B cell (primary cell): ENCODE measurements at regions not wholly inside any gene's neighbourhood (a gene's known extent, or its start where the extent isn't known, plus 50 kb on each side); places are given as distances from the start of the nearest gene placed in this dataset.

Experiments used
- ATAC-seq: fragments of 200-7000 bp; cut with Tn5 transposase; one replicate; pipeline ENCODE4 v1.10.0; 2021; ENCODE audit warnings: low read depth, mild to moderate bottlenecking, moderate number of reproducible peaks, moderate library complexity
- CTCF ChIA-PET: fragments of 350-600 bp; sonication (Branson Sonifier 250); formaldehyde crosslinking; loops from one replicate; lab custom pipeline; 2021; ENCODE audit warnings: antibody characterized with exemption, inconsistent platforms; lab: Charles Lee
- POLR2A ChIA-PET: fragments of 350-600 bp; sonication (Branson Sonifier 250); formaldehyde crosslinking; loops from one replicate; lab custom pipeline; 2021; ENCODE audit warnings: antibody characterized with exemption; lab: Charles Lee
- DNase-seq: peaks from one replicate; pipeline ENCODE4 v3.0.0; 2013
- H2AFZ ChIP-seq: 2 replicates; pipeline ENCODE4 v1.6.1; 2012; ENCODE audit warnings: mild to moderate bottlenecking, low read depth, low read length; ENCODE audit not compliant: insufficient read depth, poor library complexity, severe bottlenecking
- H3K27ac ChIP-seq, 2 donors: 1 replicate in 1 of 2; 2 replicates in 1 of 2; pipeline ENCODE4 v1.5.1; 2012 to 2013; ENCODE audit warnings: low read length in 2 of 2, mild to moderate bottlenecking in 2 of 2, moderate library complexity in 1 of 2
- H3K27me3 ChIP-seq, 4 experiments: fragments of 200-600 bp in 1 of 4; sonication (generic) in 1 of 4; replicated peaks in 1 of 4; 1 replicate in 2 of 4; 2 replicates in 2 of 4; pipeline versions ENCODE4 v1.6.1 to v1.7.0; 2013 to 2016; ENCODE audit warnings: low read length in 3 of 4, mild to moderate bottlenecking in 2 of 4, mixed read lengths in 1 of 4, moderate library complexity in 1 of 4; ENCODE audit not compliant: insufficient read depth in 4 of 4, control insufficient read depth in 3 of 4; ENCODE audit errors: control extremely low read depth in 1 of 4
- H3K36me3 ChIP-seq, 2 experiments: replicated peaks in 1 of 2; 1 replicate in 1 of 2; 2 replicates in 1 of 2; pipeline versions ENCODE4 v1.6.1 to v1.7.1; 2013; ENCODE audit warnings: low read length in 1 of 2; ENCODE audit not compliant: insufficient read depth in 2 of 2, control insufficient read depth in 1 of 2; ENCODE audit errors: control extremely low read depth in 1 of 2, extremely low read depth in 1 of 2
- H3K4me1 ChIP-seq, 2 donors: fragments of 200-600 bp in 1 of 2; sonication (generic) in 1 of 2; 1 replicate in 1 of 2; 2 replicates in 1 of 2; pipeline versions ENCODE4 v1.5.1 to v1.6.1; 2013 to 2017; ENCODE audit warnings: low read length in 2 of 2; ENCODE audit not compliant: control insufficient read depth in 2 of 2, insufficient read depth in 2 of 2
- H3K4me2 ChIP-seq: replicated peaks from 2 replicates; pipeline ENCODE3; 2012; ENCODE audit warnings: mild to moderate bottlenecking, low read depth, low read length; ENCODE audit not compliant: poor library complexity, severe bottlenecking
- H3K4me3 ChIP-seq, 5 experiments: fragments of 200-600 bp in 1 of 5; sonication (generic) in 1 of 5; 1 replicate in 3 of 5; 2 replicates in 2 of 5; pipeline versions ENCODE4 v1.5.1 to v1.7.0; 2011 to 2016; ENCODE audit warnings: low read length in 4 of 5, mild to moderate bottlenecking in 4 of 5, low read depth in 2 of 5, control low read depth in 1 of 5, moderate library complexity in 1 of 5; ENCODE audit not compliant: insufficient read depth in 1 of 5; ENCODE audit errors: control extremely low read depth in 1 of 5, extremely low read depth in 1 of 5
- H3K79me2 ChIP-seq: fragments of 200-600 bp; sonication (generic); one replicate; pipeline ENCODE4 v1.6.0; 2016; ENCODE audit warnings: low read length; ENCODE audit not compliant: control insufficient read depth, insufficient read depth
- H3K9ac ChIP-seq: fragments of 200-600 bp; sonication (generic); 2 replicates; pipeline ENCODE4 v1.6.1; 2017; ENCODE audit warnings: mild to moderate bottlenecking, low read length, moderate library complexity
- H3K9me3 ChIP-seq, 3 donors: one replicate each; pipeline versions ENCODE4 v1.6.1 to v1.7.1; 2013; ENCODE audit warnings: low read length in 2 of 3; ENCODE audit not compliant: control insufficient read depth in 2 of 3, insufficient read depth in 1 of 3; ENCODE audit errors: control extremely low read depth in 1 of 3
- H4K20me1 ChIP-seq: 2 replicates; pipeline ENCODE4 v1.6.0; 2012; ENCODE audit warnings: mild to moderate bottlenecking, low read length; ENCODE audit not compliant: insufficient read depth, control insufficient read depth, poor library complexity, severe bottlenecking
- H3K27ac Mint-ChIP-seq: one replicate; pipeline ENCODE4 v1.8.0; 2021; ENCODE audit warnings: mixed read lengths
- H3K27me3 Mint-ChIP-seq: one replicate; pipeline ENCODE4 v1.8.0; 2021; ENCODE audit warnings: mixed read lengths
- H3K4me1 Mint-ChIP-seq: one replicate; pipeline ENCODE4 v1.8.0; 2021; ENCODE audit warnings: mixed read lengths
- H3K4me3 Mint-ChIP-seq: one replicate; pipeline ENCODE4 v1.8.0; 2021; ENCODE audit warnings: mixed read lengths
- H3K9me3 Mint-ChIP-seq: one replicate; pipeline ENCODE4 v1.8.0; 2022; ENCODE audit warnings: mixed read lengths; ENCODE audit not compliant: insufficient read depth
- CTCF ChIP-seq: fragments of 200-600 bp; IDR thresholded peaks from one replicate; pipeline ENCODE4 v1.8.0; 2022; ENCODE audit warnings: antibody characterized with exemption, mild to moderate bottlenecking
- EZH2 ChIP-seq: IDR thresholded peaks from 2 replicates; pipeline ENCODE4 v1.6.1; 2012; ENCODE audit warnings: borderline replicate concordance, low read depth, mild to moderate bottlenecking, moderate library complexity, low read length; ENCODE audit not compliant: insufficient read depth, poor library complexity, severe bottlenecking
- WGBS: methylation state at CpG from one replicate; pipeline ENCODE4 v1.1.5; 2013; ENCODE audit warnings: missing lambda C conversion rate; ENCODE audit not compliant: insufficient coverage; 5-methylcytosine and 5-hydroxymethylcytosine counted together
- intact Hi-C: fragments of 100-400 bp; cut with micrococcal nuclease; formaldehyde crosslinking; loops from one replicate; pipeline ENCODE4 v1.10.0; 2022

GRCh38 chr3:72537448-72537847 lies 310.8 kb downstream of the SHQ1 start:
- H4K20me1 ChIP-seq = no peaks in the 10 kb centered on the region
- POLR2A ChIA-PET = no interaction called here
- DNase-seq (no peak), ATAC-seq (no peak)
- no peak overlapping the region for H3K4me2 ChIP-seq
- H3K36me3 ChIP-seq = no peaks in the 10 kb centered on the region
- H3K9ac ChIP-seq = no peak overlapping the region
- intact Hi-C loops = no loop called here
- no peaks in the 10 kb centered on the region for H3K79me2 ChIP-seq
- Mint-ChIP-seq H3K27me3 (peaks cover 11% of the 10 kb centered on the region), H3K9me3 (no peaks in the 10 kb centered on the region), H3K4me1 (peaks cover 21% of the 10 kb centered on the region), H3K27ac (no peak overlapping the region), H3K4me3 (no peak overlapping the region)
- no peak overlapping the region for H3K4me3 ChIP-seq
- 98% methylated on average over 6 of the region's 6 CpGs for WGBS
- no peak for TF ChIP-seq EZH2
- no peak for TF ChIP-seq CTCF
- CTCF ChIA-PET = no interaction called here
- peaks cover 0 to 8% (median 5%) of the 10 kb centered on the region in 3 donors for H3K9me3 ChIP-seq
- H3K27me3 ChIP-seq = peaks cover 0 to 11% (median 3%) of the 10 kb centered on the region in 4 experiments
- H3K27ac ChIP-seq = no peak overlapping the region
- H2AFZ ChIP-seq = no peak overlapping the region
- H3K4me1 ChIP-seq = peaks cover 6 to 9% of the 10 kb centered on the region in 2 donors

- 94% methylated on average over 7 of the region's 8 CpGs for WGBS
- ATAC-seq (no peak), DNase-seq (no peak)
- no peak for TF ChIP-seq CTCF
- no peak for TF ChIP-seq EZH2
- Mint-ChIP-seq H3K27ac (no peak overlapping the region), H3K9me3 (no peaks in the 10 kb centered on the region), H3K4me1 (peaks cover 21% of the 10 kb centered on the region), H3K4me3 (no peak overlapping the region), H3K27me3 (peaks cover 14% of the 10 kb centered on the region)
- H3K4me1 ChIP-seq = peaks cover 6 to 9% of the 10 kb centered on the region in 2 donors
- no peaks in the 10 kb centered on the region for H3K79me2 ChIP-seq
- H3K27ac ChIP-seq = no peak overlapping the region
- POLR2A ChIA-PET = no interaction called here
- no peak overlapping the region for H3K4me2 ChIP-seq
- CTCF ChIA-PET = no interaction called here
- no peak overlapping the region for H3K9ac ChIP-seq
- intact Hi-C loops = no loop called here
- H3K4me3 ChIP-seq = no peak overlapping the region
- H4K20me1 ChIP-seq = no peaks in the 10 kb centered on the region
- peaks cover 0 to 8% (median 3%) of the 10 kb centered on the region in 4 experiments for H3K27me3 ChIP-seq
- H2AFZ ChIP-seq = no peak overlapping the region
- peaks cover 0 to 8% (median 5%) of the 10 kb centered on the region in 3 donors for H3K9me3 ChIP-seq
- H3K36me3 ChIP-seq = no peaks in the 10 kb centered on the region
These were observed 311.4 kb downstream of the SHQ1 start for GRCh38 chr3:72536878-72537267.
